ENCODE measurements at regions not wholly inside any gene's neighbourhood (a gene's known extent, or its start where the extent isn't known, plus 50 kb on each side); places are given as distances from the start of the nearest gene placed in this dataset.
"Not testable (repeated sequence)": the region's sequence is repeated elsewhere in the genome, so short reads cannot be mapped to it uniquely, and the experiment has no call there.

- DNase-seq (ENCODE audit: low read depth in 2 of 2), result no peak
These were observed 306.8 kb upstream of the FOXQ1 start for GRCh38 chr6:1004885-1005630.

- DNase-seq (ENCODE audit: low read depth in 2 of 2), result no peak
These were observed 308.3 kb upstream of the FOXQ1 start for GRCh38 chr6:1003394-1004160.

- no peak for DNase-seq (ENCODE audit: low read depth in 2 of 2)
These were observed 308.9 kb upstream of the FOXQ1 start for GRCh38 chr6:1002989-1003388.

- DNase-seq (ENCODE audit: low read depth in 2 of 2), result no peak
These were observed 308.9 kb upstream of the EXOC2 start for GRCh38 chr6:1001655-1002349.

GRCh38 chr6:999552-999951 lies 306.6 kb upstream of the EXOC2 start:
- no peak for DNase-seq (ENCODE audit: low read depth in 2 of 2)

- DNase-seq (ENCODE audit: low read depth in 2 of 2), result no peak
These were observed 305.6 kb upstream of the EXOC2 start for GRCh38 chr6:998551-998950.

- no peak for DNase-seq (ENCODE audit: low read depth in 2 of 2)
These were observed 303.4 kb upstream of the EXOC2 start for GRCh38 chr6:996271-996852.

- no peak for DNase-seq (ENCODE audit: low read depth in 2 of 2)
These were observed 298.3 kb upstream of the EXOC2 start for GRCh38 chr6:991192-991591.

GRCh38 chr6:984031-984430 lies 291.1 kb upstream of the EXOC2 start:
- DNase-seq (ENCODE audit: low read depth in 2 of 2), result no peak

- DNase-seq (ENCODE audit: low read depth in 2 of 2), result no peak
These were observed 286.2 kb upstream of the EXOC2 start for GRCh38 chr6:978937-979685.

GRCh38 chr6:977226-977625 lies 284.3 kb upstream of the EXOC2 start:
- DNase-seq (ENCODE audit: low read depth in 2 of 2), result not testable (repeated sequence)

GRCh38 chr6:971981-972640 lies 279.2 kb upstream of the EXOC2 start:
- DNase-seq (ENCODE audit: low read depth in 2 of 2), result no peak

GRCh38 chr6:968791-969190 lies 275.9 kb upstream of the EXOC2 start:
- DNase-seq (ENCODE audit: low read depth in 2 of 2), result no peak

- DNase-seq (ENCODE audit: low read depth in 2 of 2), result no peak
These were observed 274.8 kb upstream of the EXOC2 start for GRCh38 chr6:967701-968100.

GRCh38 chr6:965343-965742 lies 272.4 kb upstream of the EXOC2 start:
- no peak for DNase-seq (ENCODE audit: low read depth in 2 of 2)

GRCh38 chr6:963456-963855 lies 270.5 kb upstream of the EXOC2 start:
- no peak for DNase-seq (ENCODE audit: low read depth in 2 of 2)

- no peak for DNase-seq (ENCODE audit: low read depth in 2 of 2)
These were observed 268.5 kb upstream of the EXOC2 start for GRCh38 chr6:961407-961960.

GRCh38 chr6:960356-960755 lies 267.4 kb upstream of the EXOC2 start:
- DNase-seq (ENCODE audit: low read depth in 2 of 2), result no peak

- DNase-seq (ENCODE audit: low read depth in 2 of 2), result no peak
These were observed 265.5 kb upstream of the EXOC2 start for GRCh38 chr6:958488-958887.

- no peak for DNase-seq (ENCODE audit: low read depth in 2 of 2)
These were observed 258.7 kb upstream of the EXOC2 start for GRCh38 chr6:951399-952181.
